T-cell (primary cell): ENCODE measurements at regions not wholly inside any gene's neighbourhood (a gene's known extent, or its start where the extent isn't known, plus 50 kb on each side); places are given as distances from the start of the nearest gene placed in this dataset.
"Not testable (repeated sequence)": the region's sequence is repeated elsewhere in the genome, so short reads cannot be mapped to it uniquely, and the experiment has no call there.

Experiments used
- ATAC-seq, 4 experiments: fragments of 200-7000 bp in 3 of 4; fragments of 150-1000 bp in 1 of 4; cut with Tn5 transposase; replicated peaks in 1 of 4; 1 replicate in 3 of 4; 2 replicates in 1 of 4; pipeline ENCODE4 v1.10.0; 2021; ENCODE audit warnings: moderate library complexity in 3 of 4, mild to moderate bottlenecking in 2 of 4, moderate number of reproducible peaks in 1 of 4
- CTCF ChIA-PET, 2 donors: fragments of 300-600 bp; sonication (Branson Sonifier 250); formaldehyde crosslinking; loops; one replicate each; lab custom pipeline; 2022; ENCODE audit warnings: antibody characterized with exemption in 2 of 2; lab: Charles Lee
- POLR2A ChIA-PET, 2 donors: fragments of 300-600 bp; sonication (Branson Sonifier 250); formaldehyde crosslinking; loops; one replicate each; lab custom pipeline; 2022; ENCODE audit warnings: antibody characterized with exemption in 2 of 2; lab: Charles Lee
- DNase-seq, 35 experiments: peaks; one replicate each; pipeline versions ENCODE4 v3.0.0 to v3.0.0-alpha.2; 2013 to 2023
- H3K27ac ChIP-seq: one replicate; pipeline ENCODE4 v1.5.1; 2013; ENCODE audit warnings: low read length
- H3K27me3 ChIP-seq, 2 experiments: replicated peaks in 1 of 2; 1 replicate in 1 of 2; 2 replicates in 1 of 2; pipeline versions ENCODE4 v1.6.1 to v1.7.0; 2013; ENCODE audit warnings: low read length in 1 of 2, mixed read lengths in 1 of 2; ENCODE audit not compliant: control insufficient read depth in 2 of 2, insufficient read depth in 2 of 2; ENCODE audit errors: extremely low read depth in 1 of 2
- H3K36me3 ChIP-seq, 2 donors: 1 replicate in 1 of 2; 2 replicates in 1 of 2; pipeline versions ENCODE4 v1.6.1 to v1.7.0; 2013; ENCODE audit warnings: low read length in 1 of 2; ENCODE audit not compliant: control insufficient read depth in 2 of 2, insufficient read depth in 1 of 2; ENCODE audit errors: extremely low read depth in 1 of 2
- H3K4me1 ChIP-seq, 2 experiments: 1 replicate in 1 of 2; 2 replicates in 1 of 2; pipeline versions ENCODE4 v1.6.1 to v1.7.0; 2013; ENCODE audit warnings: low read length in 2 of 2, mixed read lengths in 1 of 2; ENCODE audit not compliant: insufficient read depth in 2 of 2, control insufficient read depth in 1 of 2; ENCODE audit errors: extremely low read depth in 1 of 2
- H3K4me3 ChIP-seq, 2 donors: 1 replicate in 1 of 2; 2 replicates in 1 of 2; pipeline versions ENCODE4 v1.5.1 to v1.7.0; 2013; ENCODE audit warnings: mild to moderate bottlenecking in 2 of 2, low read length in 1 of 2, moderate library complexity in 1 of 2; ENCODE audit not compliant: control insufficient read depth in 1 of 2; ENCODE audit errors: extremely low read depth in 1 of 2
- H3K9me3 ChIP-seq: 2 replicates; pipeline ENCODE4 v1.7.0; 2013
- H3K27ac Mint-ChIP-seq, 2 donors: one replicate each; pipeline ENCODE4 v1.8.0; 2020 to 2021; ENCODE audit warnings: mild to moderate bottlenecking in 2 of 2, mixed read lengths in 2 of 2
- H3K27me3 Mint-ChIP-seq, 2 donors: one replicate each; pipeline ENCODE4 v1.8.0; 2021 to 2022; ENCODE audit warnings: mixed read lengths in 2 of 2
- H3K36me3 Mint-ChIP-seq: one replicate; pipeline ENCODE4 v1.8.0; 2021; ENCODE audit warnings: mixed read lengths
- H3K4me1 Mint-ChIP-seq, 3 donors: one replicate each; pipeline ENCODE4 v1.8.0; 2020 to 2022; ENCODE audit warnings: mixed read lengths in 3 of 3, mild to moderate bottlenecking in 1 of 3
- H3K4me3 Mint-ChIP-seq, 3 donors: one replicate each; pipeline ENCODE4 v1.8.0; 2020 to 2022; ENCODE audit warnings: mild to moderate bottlenecking in 3 of 3, mixed read lengths in 3 of 3, moderate library complexity in 3 of 3
- H3K9me3 Mint-ChIP-seq, 3 donors: one replicate each; pipeline ENCODE4 v1.8.0; 2020 to 2022; ENCODE audit warnings: mixed read lengths in 3 of 3
- WGBS: methylation state at CpG from one replicate; pipeline ENCODE4 v1.1.5; 2013; ENCODE audit warnings: missing lambda C conversion rate; ENCODE audit not compliant: insufficient coverage; 5-methylcytosine and 5-hydroxymethylcytosine counted together

GRCh38 chr13:54092686-54093085 is 1064.1 kb downstream of the OLFM4 start:
- CTCF ChIA-PET, result no interaction called here
- Histone ChIP-seq H3K27me3 (no peaks in the 10 kb centered on the region), H3K9me3 (no peaks in the 10 kb centered on the region), H3K27ac (no peak overlapping the region), H3K4me1 (no peaks in the 10 kb centered on the region), H3K4me3 (no peak overlapping the region), H3K36me3 (no peaks in the 10 kb centered on the region)
- Mint-ChIP-seq H3K27me3 (no peaks in the 10 kb centered on the region), H3K4me3 (no peak overlapping the region), H3K4me1 (no peaks in the 10 kb centered on the region), H3K27ac (no peak overlapping the region), H3K9me3 (peaks cover 16 to 24% (median 23%) of the 10 kb centered on the region in 3 donors), H3K36me3 (no peaks in the 10 kb centered on the region)
- POLR2A ChIA-PET, result interaction anchor here in 1 of 2 donors (0.9 kb wide), 1 partner anchor 11 kb away, joined by 3 read pairs; no protein-coding TSS in a partner anchor
- ATAC-seq (no peak), DNase-seq (no peak)
- WGBS, result 69% methylated on average over 5 of the region's 8 CpGs

- no peaks in the 10 kb centered on the region for H3K9me3 ChIP-seq
- no peak overlapping the region for H3K27ac ChIP-seq
- H3K27me3 Mint-ChIP-seq, result no peaks in the 10 kb centered on the region
- no peaks in the 10 kb centered on the region for H3K27me3 ChIP-seq
- no peaks in the 10 kb centered on the region for H3K36me3 Mint-ChIP-seq
- H3K36me3 ChIP-seq, result no peaks in the 10 kb centered on the region
- H3K4me3 Mint-ChIP-seq, result no peak overlapping the region
- H3K4me3 ChIP-seq, result no peak overlapping the region
- H3K4me1 Mint-ChIP-seq, result no peaks in the 10 kb centered on the region
- DNase-seq, result no peak
- H3K4me1 ChIP-seq, result no peaks in the 10 kb centered on the region
- H3K27ac Mint-ChIP-seq, result no peak overlapping the region
- ChIA-PET CTCF (no interaction called here), POLR2A (no interaction called here)
- peaks cover 10 to 16% (median 11%) of the 10 kb centered on the region in 3 donors for H3K9me3 Mint-ChIP-seq
- ATAC-seq, result no peak
Measured at GRCh38 chr13:54110597-54110996, 1082.0 kb downstream of the OLFM4 start.

GRCh38 chr13:54124700-54125099 is 1096.1 kb downstream of the OLFM4 start:
- no peaks in the 10 kb centered on the region for H3K36me3 Mint-ChIP-seq
- no peaks in the 10 kb centered on the region for H3K4me1 ChIP-seq
- H3K4me1 Mint-ChIP-seq, result no peaks in the 10 kb centered on the region
- CTCF ChIA-PET, result no interaction called here
- no peaks in the 10 kb centered on the region for H3K27me3 ChIP-seq
- no peak overlapping the region for H3K27ac Mint-ChIP-seq
- no peaks in the 10 kb centered on the region for H3K9me3 ChIP-seq
- H3K36me3 ChIP-seq, result no peaks in the 10 kb centered on the region
- POLR2A ChIA-PET, result no interaction called here
- no peak overlapping the region for H3K27ac ChIP-seq
- peaks cover 15 to 39% (median 24%) of the 10 kb centered on the region in 3 donors for H3K9me3 Mint-ChIP-seq
- no peak overlapping the region for H3K4me3 Mint-ChIP-seq
- WGBS, result no CpG with 5 or more reads among the region's 3 CpGs
- no peak overlapping the region for H3K4me3 ChIP-seq
- ATAC-seq (no peak), DNase-seq (no peak)
- H3K27me3 Mint-ChIP-seq, result no peaks in the 10 kb centered on the region

GRCh38 chr13:54130931-54131330 is 1102.3 kb downstream of the OLFM4 start:
- CTCF ChIA-PET, POLR2A ChIA-PET, ATAC-seq: not testable (repeated sequence)

GRCh38 chr13:54131433-54131832 is 1102.8 kb downstream of the OLFM4 start:
- H3K36me3 Mint-ChIP-seq, H3K4me3 ChIP-seq, H3K27ac ChIP-seq, H3K4me1 Mint-ChIP-seq, H3K27ac Mint-ChIP-seq, ATAC-seq, POLR2A ChIA-PET, H3K27me3 ChIP-seq, H3K4me3 Mint-ChIP-seq, DNase-seq, H3K9me3 ChIP-seq, H3K36me3 ChIP-seq, CTCF ChIA-PET, H3K27me3 Mint-ChIP-seq, H3K4me1 ChIP-seq: not testable (repeated sequence)
- WGBS, result 65% methylated on average over 3 of the region's 3 CpGs
- H3K9me3 Mint-ChIP-seq, result peaks cover 10 to 28% (median 28%) of the 10 kb centered on the region in 3 donors

More at GRCh38 chr13:54130931-54131330, 1102.3 kb downstream of the OLFM4 start:
- H3K4me1 Mint-ChIP-seq, H3K4me1 ChIP-seq, H3K9me3 ChIP-seq, H3K27ac ChIP-seq, H3K27me3 Mint-ChIP-seq, H3K27me3 ChIP-seq, H3K4me3 Mint-ChIP-seq, DNase-seq, H3K27ac Mint-ChIP-seq, H3K4me3 ChIP-seq, H3K36me3 ChIP-seq, H3K36me3 Mint-ChIP-seq: not testable (repeated sequence)
- 73% methylated on average over 7 of the region's 9 CpGs for WGBS
- H3K9me3 Mint-ChIP-seq, result peaks cover 10 to 30% (median 30%) of the 10 kb centered on the region in 3 donors

- POLR2A ChIA-PET, ATAC-seq: not testable (repeated sequence)
- WGBS, result 81% methylated on average over 7 of the region's 12 CpGs
Measured at GRCh38 chr13:54132127-54132526, 1103.5 kb downstream of the OLFM4 start.

GRCh38 chr13:54132720-54133119 is 1104.1 kb downstream of the OLFM4 start:
- H3K4me1 ChIP-seq, H3K9me3 ChIP-seq, H3K4me1 Mint-ChIP-seq, ATAC-seq, CTCF ChIA-PET, H3K4me3 Mint-ChIP-seq, H3K36me3 Mint-ChIP-seq, H3K27me3 Mint-ChIP-seq, H3K4me3 ChIP-seq, H3K27ac ChIP-seq, POLR2A ChIA-PET, DNase-seq, H3K27ac Mint-ChIP-seq, H3K27me3 ChIP-seq, H3K36me3 ChIP-seq: not testable (repeated sequence)
- H3K9me3 Mint-ChIP-seq, result peaks cover 8 to 30% (median 23%) of the 10 kb centered on the region in 3 donors
- WGBS, result 79% methylated on average over 8 of the region's 9 CpGs

More at GRCh38 chr13:54132127-54132526, 1103.5 kb downstream of the OLFM4 start:
- H3K36me3 Mint-ChIP-seq, H3K27ac Mint-ChIP-seq, CTCF ChIA-PET, H3K9me3 ChIP-seq, H3K27me3 Mint-ChIP-seq, H3K4me1 ChIP-seq, H3K27ac ChIP-seq, H3K36me3 ChIP-seq, DNase-seq, H3K4me3 ChIP-seq, H3K4me1 Mint-ChIP-seq, H3K4me3 Mint-ChIP-seq, H3K27me3 ChIP-seq: not testable (repeated sequence)
- peaks cover 8 to 30% (median 24%) of the 10 kb centered on the region in 3 donors for H3K9me3 Mint-ChIP-seq
